ENCODE measurements at regions not wholly inside any gene's neighbourhood (a gene's known extent, or its start where the extent isn't known, plus 50 kb on each side); places are given as distances from the start of the nearest gene placed in this dataset.

GRCh38 chr9:115333277-115334070, 215.5 kb upstream of the TNC start:
- 48% methylated on average over 6 of the region's 8 CpGs for WGBS (ENCODE audit: low lambda C conversion rate)
- H3K4me1 ChIP-seq (ENCODE audit: insufficient read depth, low read length): no peaks in the 10 kb centered on the region
- POLR2A ChIA-PET: no interaction called here

GRCh38 chr9:115335439-115335838, 217.5 kb upstream of the TNC start:
- no peaks in the 10 kb centered on the region for H3K36me3 ChIP-seq (replicated peaks in 1 of 2; ENCODE audit: control insufficient read depth in 1 of 2, insufficient read depth in 2 of 2, low read length in 2 of 2)

More at GRCh38 chr9:115333277-115334070, 215.5 kb upstream of the TNC start:
- ATAC-seq (no peak), FAIRE-seq (no peak), DNase-seq (ENCODE audit: low spot score) (no peak)
- CTCF ChIA-PET (ENCODE audit: low intra/inter-chr PET ratio, low total read pairs): no interaction called here
- no TSS peak for BruUV-seq (replicated peaks)
- Histone ChIP-seq H3K36me3 (replicated peaks in 1 of 2; ENCODE audit: control insufficient read depth in 1 of 2, insufficient read depth in 2 of 2, low read length in 2 of 2) (no peaks in the 10 kb centered on the region), H3K9me3 (ENCODE audit: low read length) (peaks cover 23% of the 10 kb centered on the region), H2AFZ (ENCODE audit: low read length) (no peak overlapping the region), H3K79me2 (ENCODE audit: insufficient read depth, low read length) (no peaks in the 10 kb centered on the region), H3K9ac (ENCODE audit: insufficient read depth, low read depth, low read length) (no peak overlapping the region), H4K20me1 (ENCODE audit: insufficient read depth, low read length) (no peaks in the 10 kb centered on the region), H3K27ac (ENCODE audit: extremely low read length, insufficient read depth, low read length) (no peak overlapping the region), H3K27me3 (ENCODE audit: control insufficient read depth in 1 of 2, insufficient read depth in 2 of 2, low read length in 2 of 2) (no peaks in the 10 kb centered on the region), H3K4me3 (replicated peaks in 1 of 3; ENCODE audit: insufficient read depth in 1 of 3, low read depth in 2 of 3, low read length in 3 of 3) (no peak overlapping the region), H3K4me2 (ENCODE audit: low read depth, low read length) (no peak overlapping the region)
- TF ChIP-seq ARNT (IDR thresholded peaks at IDR 0.05) (no peak), ZFP41 (CRISPR knock-in tag; IDR thresholded peaks at IDR 0.05; ENCODE audit: borderline replicate concordance) (no peak), ZNF557 (CRISPR knock-in tag; IDR thresholded peaks at IDR 0.05) (no peak), ZNF530 (CRISPR knock-in tag; IDR thresholded peaks at IDR 0.05; ENCODE audit: low read depth) (no peak), AGO1 (IDR thresholded peaks at IDR 0.05; ENCODE audit: low read depth, low read length, poor library complexity, severe bottlenecking) (no peak), TEF (CRISPR knock-in tag; IDR thresholded peaks at IDR 0.05) (no peak), NFIB (CRISPR knock-in tag; IDR thresholded peaks at IDR 0.05; ENCODE audit: borderline replicate concordance) (no peak), ZNF30 (CRISPR knock-in tag; IDR thresholded peaks at IDR 0.05) (no peak), SNAPC2 (CRISPR knock-in tag; IDR thresholded peaks at IDR 0.05) (no peak), KDM2A (CRISPR knock-in tag; IDR thresholded peaks at IDR 0.05; ENCODE audit: borderline replicate concordance, low read depth) (no peak), POLR2A (IDR thresholded peaks at IDR 0.05; ENCODE audit: insufficient read depth in 1 of 2, low read depth in 2 of 2, low read length in 2 of 2) (no peak)
- intact Hi-C loops (cut with micrococcal nuclease; ENCODE audit: unreplicated experiment): no loop called here
- in situ Hi-C loops (cut with HindIII; ENCODE audit: extremely low pct_ligation_motif_present, low pct_unique_long_range_greater_than_20kb): no loop called here

More at GRCh38 chr9:115335439-115335838, 217.5 kb upstream of the TNC start:
- H3K27me3 ChIP-seq (ENCODE audit: control insufficient read depth in 1 of 2, insufficient read depth in 2 of 2, low read length in 2 of 2): no peaks in the 10 kb centered on the region
- no peaks in the 10 kb centered on the region for H3K4me1 ChIP-seq (ENCODE audit: insufficient read depth, low read length)
- WGBS (ENCODE audit: low lambda C conversion rate): 0% methylated on average over 5 of the region's 5 CpGs
- in situ Hi-C loops (cut with HindIII; ENCODE audit: extremely low pct_ligation_motif_present, low pct_unique_long_range_greater_than_20kb): no loop called here
- H2AFZ ChIP-seq (ENCODE audit: low read length): no peak overlapping the region
- TF ChIP-seq TCF12 (IDR thresholded peaks at IDR 0.05): no peak
- TF ChIP-seq TCF12 (CRISPR knock-in tag; IDR thresholded peaks at IDR 0.05): no peak
- TF ChIP-seq RXRB (CRISPR knock-in tag; IDR thresholded peaks at IDR 0.05; ENCODE audit: borderline replicate concordance): no peak
- TF ChIP-seq HMG20B (CRISPR knock-in tag; conservative IDR thresholded peaks at IDR 0.05): no peak
- no peak for TF ChIP-seq ZBTB37 (CRISPR knock-in tag; IDR thresholded peaks at IDR 0.05)
- ChIA-PET CTCF (ENCODE audit: low intra/inter-chr PET ratio, low total read pairs) (no interaction called here), POLR2A (no interaction called here)
- no peaks in the 10 kb centered on the region for H4K20me1 ChIP-seq (ENCODE audit: insufficient read depth, low read length)
- no peak overlapping the region for H3K4me2 ChIP-seq (ENCODE audit: low read depth, low read length)
- no peak for FAIRE-seq
- intact Hi-C loops (cut with micrococcal nuclease; ENCODE audit: unreplicated experiment): no loop called here
- BruUV-seq (replicated peaks): no TSS peak
- ATAC-seq: no peak
- peaks cover 23% of the 10 kb centered on the region for H3K9me3 ChIP-seq (ENCODE audit: low read length)
- H3K79me2 ChIP-seq (ENCODE audit: insufficient read depth, low read length): no peaks in the 10 kb centered on the region
- H3K9ac ChIP-seq (ENCODE audit: insufficient read depth, low read depth, low read length): no peak overlapping the region
- H3K27ac ChIP-seq (ENCODE audit: extremely low read length, insufficient read depth, low read length): no peak overlapping the region
- no peak for DNase-seq (ENCODE audit: low spot score)
- H3K4me3 ChIP-seq (replicated peaks in 1 of 3; ENCODE audit: insufficient read depth in 1 of 3, low read depth in 2 of 3, low read length in 3 of 3): no peak overlapping the region
